ENCODE measurements at regions not wholly inside any gene's neighbourhood (a gene's known extent, or its start where the extent isn't known, plus 50 kb on each side); places are given as distances from the start of the nearest gene placed in this dataset.

- no peak for TF ChIP-seq CTCF (IDR thresholded peaks at IDR 0.05; ENCODE audit: insufficient read depth, low read depth, low read length)
- no peak for TF ChIP-seq EZH2 (IDR thresholded peaks at IDR 0.05; ENCODE audit: insufficient read depth, low read length)
Measured at GRCh38 chr4:173449380-173449717, 50.4 kb upstream of the SCRG1 start.
